Inflammatory macrophage treated with lipopolysaccharide for 1 hour (primary cell): ENCODE measurements at regions not wholly inside any gene's neighbourhood (a gene's known extent, or its start where the extent isn't known, plus 50 kb on each side); places are given as distances from the start of the nearest gene placed in this dataset.

Source experiments
- DNase-seq, 2 donors: peaks; one replicate each; pipeline ENCODE4 v3.0.0-alpha.2; 2020 to 2022

- DNase-seq: no peak
These were observed 68.1 kb upstream of the ACKR3 start for GRCh38 chr2:236501531-236501930.

DNA sequence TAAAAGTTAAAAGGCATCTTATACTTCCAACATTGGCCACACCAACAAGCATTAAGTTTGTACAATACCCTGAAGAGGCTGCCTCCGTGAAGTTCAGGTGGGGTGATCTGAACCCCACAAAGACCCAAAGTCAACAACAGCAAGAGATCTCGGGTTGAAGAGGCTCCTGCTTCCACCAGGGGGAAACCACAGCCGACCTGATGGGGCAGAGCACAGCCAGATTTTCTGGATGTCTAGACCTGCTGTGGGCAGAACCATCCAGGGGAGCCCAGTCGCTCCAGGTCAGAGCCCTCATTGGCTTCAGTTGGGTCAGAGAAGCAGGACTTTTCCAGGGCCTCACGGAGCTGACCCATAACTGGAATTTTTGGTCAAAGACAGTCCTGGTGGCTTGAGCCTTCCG is 66.5 kb upstream of the ACKR3 start:
- DNase-seq: no peak

DNA sequence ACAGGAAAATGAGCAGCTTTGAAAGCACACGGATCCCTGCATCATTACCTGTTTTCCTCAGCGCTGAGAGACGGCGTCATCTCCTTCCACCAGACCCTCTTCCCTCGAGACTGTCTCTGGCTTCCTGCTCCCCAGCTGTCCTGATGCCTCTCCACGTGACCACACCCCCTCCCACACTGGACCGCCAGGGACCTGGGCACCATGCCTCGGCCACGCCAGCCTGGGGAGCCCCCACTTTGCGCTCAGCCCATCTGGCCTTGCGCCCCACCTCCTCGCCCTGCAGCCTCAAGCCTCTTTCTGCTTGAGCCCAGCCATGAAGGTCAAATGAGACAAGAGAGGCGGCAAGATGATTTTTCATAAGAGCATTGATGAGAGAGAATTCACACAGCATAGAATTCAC is 66.0 kb upstream of the ACKR3 start:
- DNase-seq: no peak

DNA sequence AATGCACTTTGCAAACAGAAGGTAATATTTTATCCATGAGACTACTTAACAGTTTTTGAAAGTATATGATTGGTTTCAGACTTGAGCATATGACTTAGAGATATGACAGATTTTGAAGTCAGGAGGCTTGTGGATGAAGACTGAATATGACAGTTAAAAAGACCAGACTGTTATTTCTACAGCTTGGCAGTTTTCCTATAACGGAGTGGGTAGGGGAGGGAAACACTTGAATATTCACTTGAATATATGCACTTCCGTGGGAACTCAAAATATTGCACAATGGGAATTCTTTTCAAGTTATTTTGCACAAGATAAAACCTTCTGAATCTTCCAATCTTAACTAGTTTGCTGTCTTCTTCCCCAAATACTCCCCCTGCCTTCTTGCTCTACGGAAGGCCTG is 64.6 kb upstream of the ACKR3 start:
- no peak for DNase-seq

- DNase-seq: no peak
These were observed 64.0 kb upstream of the ACKR3 start for GRCh38 chr2:236505648-236506047.

GRCh38 chr2:236507393-236508085 is 62.1 kb upstream of the ACKR3 start:
- no peak for DNase-seq

DNA sequence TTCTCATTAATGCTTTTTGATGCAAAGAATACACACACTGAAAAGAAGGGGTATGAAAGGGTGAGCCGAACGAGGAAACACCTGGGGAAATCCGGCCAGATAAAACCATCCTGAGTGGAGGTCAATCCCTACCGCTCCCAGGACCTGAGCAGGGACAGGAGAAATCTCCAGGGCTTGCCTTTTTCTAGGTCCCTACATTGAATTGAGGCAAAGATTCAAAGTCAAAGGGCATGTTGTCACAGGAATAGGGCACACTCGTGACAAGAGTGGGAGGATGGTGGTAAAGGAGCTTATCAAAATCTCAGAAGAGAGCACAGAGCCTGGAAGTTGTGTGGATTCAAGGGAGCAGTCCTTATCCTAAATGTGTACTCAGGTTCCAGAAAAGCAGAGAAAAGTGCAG is 61.2 kb upstream of the ACKR3 start:
- DNase-seq: no peak

GRCh38 chr2:236510034-236510433 is 59.6 kb upstream of the ACKR3 start:
- peak in 1 of 2 donors; percentile 10 for DNase-seq

DNA sequence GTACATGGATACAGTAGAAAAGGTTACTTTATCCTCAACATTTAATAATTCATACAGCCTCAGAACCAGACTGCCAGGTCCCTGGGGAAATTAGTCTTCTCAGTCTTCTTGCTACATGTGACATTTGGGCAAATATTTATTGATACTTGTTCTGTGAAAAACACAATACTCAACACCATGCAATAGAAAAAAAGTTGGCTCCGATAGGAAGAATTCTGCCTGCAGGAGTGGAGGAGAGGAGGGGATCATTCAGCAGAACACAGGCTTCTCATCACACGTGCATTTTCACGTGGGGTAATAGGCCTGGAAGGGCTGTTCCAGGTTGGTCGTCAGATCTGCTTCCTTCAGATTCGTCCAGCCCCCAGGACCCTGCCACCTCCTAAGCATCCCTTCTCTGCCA is 58.4 kb upstream of the ACKR3 start:
- DNase-seq: no peak

DNA sequence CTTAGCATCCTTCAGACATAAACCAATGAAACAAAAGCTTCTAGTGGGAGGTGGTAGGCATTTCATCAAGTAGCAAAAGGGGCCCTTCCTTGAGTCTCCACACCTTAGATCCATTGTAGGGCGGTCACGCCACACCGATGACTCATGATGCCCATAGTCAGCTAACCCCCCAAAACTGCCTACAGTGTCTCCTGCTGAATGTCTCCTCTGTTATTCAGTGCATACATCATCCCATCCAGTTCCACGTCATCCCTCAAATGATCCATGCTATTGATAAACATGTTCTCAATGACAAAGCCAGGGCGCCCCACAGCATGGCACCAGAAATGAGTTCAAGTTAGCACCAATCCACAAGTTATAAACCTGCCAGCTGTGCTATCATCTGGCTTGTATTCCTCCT is 57.4 kb upstream of the ACKR3 start:
- DNase-seq: no peak

DNA sequence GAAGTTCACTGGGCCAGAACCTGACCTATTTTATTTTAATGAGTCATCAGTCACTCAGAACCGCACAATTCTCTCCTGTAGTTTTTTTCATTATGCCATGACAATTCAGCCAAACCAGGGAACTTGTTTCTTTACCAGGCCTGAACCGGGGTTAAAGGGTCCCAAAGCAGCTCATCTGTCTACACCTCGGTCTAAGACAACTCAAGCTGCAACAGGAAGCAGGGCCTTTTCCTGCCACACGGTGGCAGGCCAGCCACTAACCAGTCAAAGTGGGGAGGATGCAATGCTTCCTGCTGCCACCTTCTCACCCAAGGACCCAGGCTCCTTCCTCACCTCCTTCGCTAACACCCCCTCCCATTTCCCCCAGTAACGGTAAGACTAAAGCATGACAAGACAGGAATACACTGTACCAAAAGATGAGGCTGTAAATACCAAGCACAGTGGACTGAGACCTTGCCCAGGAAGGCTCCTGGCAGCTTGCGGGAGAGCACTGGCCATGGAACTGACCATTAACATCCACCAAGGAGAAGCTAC is 56.7 kb upstream of the ACKR3 start:
- peak; percentile 31 to 65 for DNase-seq

DNA sequence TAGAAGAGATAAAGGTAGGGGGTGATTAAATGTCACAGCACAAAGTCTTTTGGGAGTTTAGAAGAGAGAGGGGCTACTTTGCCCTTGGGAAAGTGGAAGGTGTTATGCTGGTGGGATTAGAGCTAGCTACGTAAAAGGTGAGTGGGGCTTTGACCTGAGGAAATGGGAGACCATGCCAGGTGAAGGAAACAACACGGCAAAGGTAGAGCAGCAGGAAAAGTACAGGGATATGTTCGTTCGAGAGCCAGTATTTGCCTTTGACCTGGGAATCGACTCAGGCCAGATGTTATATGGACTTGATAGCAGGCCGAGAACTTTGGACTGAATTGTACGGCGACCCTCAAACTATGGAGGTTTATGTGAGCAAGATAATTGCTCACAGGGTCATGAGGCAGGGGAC is 55.7 kb upstream of the ACKR3 start:
- DNase-seq: no peak

DNA sequence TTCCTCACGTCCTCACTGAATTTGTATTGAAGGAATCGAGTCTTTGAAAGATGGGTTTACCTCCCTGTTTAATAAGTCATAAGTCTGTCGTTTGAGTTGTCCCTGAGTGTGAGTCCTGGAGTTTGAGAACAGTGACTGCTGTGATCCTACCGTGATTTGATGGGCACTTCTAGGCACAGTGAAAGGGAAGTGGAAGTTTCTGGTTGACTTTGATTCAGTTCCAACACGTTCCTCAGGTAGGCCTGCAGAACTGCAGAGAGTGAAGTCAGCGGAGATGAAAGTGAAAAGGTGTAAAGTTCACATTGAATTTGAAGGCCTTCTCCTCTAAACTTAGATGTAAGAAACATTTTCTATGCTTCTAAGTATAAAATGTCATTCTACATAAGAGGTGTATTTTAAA is 52.9 kb upstream of the ACKR3 start:
- DNase-seq: no peak

GRCh38 chr2:236517251-236518031 is 52.2 kb upstream of the ACKR3 start:
- no peak for DNase-seq
